Neural crest cell (in vitro differentiated cells): ENCODE measurements at regions not wholly inside any gene's neighbourhood (a gene's known extent, or its start where the extent isn't known, plus 50 kb on each side); places are given as distances from the start of the nearest gene placed in this dataset.
A peak's percentile ranks its signal among the peaks of the same experiment; 100 is the strongest.

Experiments
- DNase-seq: peaks from one replicate; pipeline ENCODE4 v3.0.0; 2021; ENCODE audit warnings: low read depth, mixed read lengths, low spot score
- H3K27ac Mint-ChIP-seq: one replicate; pipeline ENCODE4 v1.8.0; 2021; ENCODE audit warnings: mild to moderate bottlenecking, mixed read lengths; ENCODE audit not compliant: unreplicated experiment
- H3K27me3 Mint-ChIP-seq: 2 replicates; pipeline ENCODE4 v1.8.0; 2021; ENCODE audit warnings: low read depth, mild to moderate bottlenecking, mixed read lengths
- H3K36me3 Mint-ChIP-seq: 2 replicates; pipeline ENCODE4 v1.8.0; 2021; ENCODE audit warnings: low read depth, mild to moderate bottlenecking, mixed read lengths
- H3K4me1 Mint-ChIP-seq: 2 replicates; pipeline ENCODE4 v1.8.0; 2021; ENCODE audit warnings: mixed read lengths
- H3K4me3 Mint-ChIP-seq: one replicate; pipeline ENCODE4 v1.8.0; 2021; ENCODE audit warnings: mild to moderate bottlenecking, mixed read lengths
- H3K9me3 Mint-ChIP-seq: 2 replicates; pipeline ENCODE4 v1.8.0; 2021; ENCODE audit warnings: mixed read lengths
- TF ChIP-seq, protein P1 (sequence below): fragments of 200-600 bp; sonication (generic); conservative IDR thresholded peaks from 2 replicates; pipeline ENCODE4 v1.5.0; 2021; ENCODE audit warnings: antibody characterized with exemption, mild to moderate bottlenecking

DNA sequence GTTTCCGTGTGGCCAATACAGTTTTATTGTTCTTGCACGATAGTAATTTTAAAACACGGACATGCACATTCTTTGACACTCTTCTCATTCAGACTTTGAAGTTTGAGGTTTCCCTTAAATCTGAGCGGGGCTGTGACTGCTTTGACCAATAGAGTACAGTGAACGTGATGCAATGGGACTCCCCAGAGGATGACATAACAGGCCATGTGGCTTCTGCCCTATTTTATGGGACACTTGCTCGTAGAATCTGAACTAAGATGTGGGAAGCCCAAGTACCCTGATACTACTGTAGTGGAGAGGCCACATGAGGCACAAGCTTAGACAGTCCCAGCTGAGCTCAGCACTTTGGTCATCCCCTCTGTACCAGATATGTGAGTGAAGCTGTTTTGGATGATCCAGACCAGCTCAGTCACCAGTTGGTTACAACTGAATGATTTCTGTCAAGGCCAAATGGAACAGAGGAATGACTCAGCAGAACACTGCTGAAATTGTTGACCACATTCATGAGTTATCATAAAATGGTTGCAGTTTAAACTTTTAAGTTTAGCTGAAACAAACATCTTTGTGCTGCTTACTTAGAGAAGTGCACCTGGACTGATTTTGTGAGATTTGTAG, 279.4 kb downstream of the RFPL4B start:
- Mint-ChIP-seq H3K4me3 (no peak overlapping the region), H3K27me3 (no peaks in the 10 kb centered on the region), H3K27ac (peak overlapping the region; percentile 14), H3K4me1 (peaks cover 6% of the 10 kb centered on the region), H3K36me3 (peaks cover 7% of the 10 kb centered on the region), H3K9me3 (peaks cover 10% of the 10 kb centered on the region)
- TF ChIP-seq, protein P1, sequence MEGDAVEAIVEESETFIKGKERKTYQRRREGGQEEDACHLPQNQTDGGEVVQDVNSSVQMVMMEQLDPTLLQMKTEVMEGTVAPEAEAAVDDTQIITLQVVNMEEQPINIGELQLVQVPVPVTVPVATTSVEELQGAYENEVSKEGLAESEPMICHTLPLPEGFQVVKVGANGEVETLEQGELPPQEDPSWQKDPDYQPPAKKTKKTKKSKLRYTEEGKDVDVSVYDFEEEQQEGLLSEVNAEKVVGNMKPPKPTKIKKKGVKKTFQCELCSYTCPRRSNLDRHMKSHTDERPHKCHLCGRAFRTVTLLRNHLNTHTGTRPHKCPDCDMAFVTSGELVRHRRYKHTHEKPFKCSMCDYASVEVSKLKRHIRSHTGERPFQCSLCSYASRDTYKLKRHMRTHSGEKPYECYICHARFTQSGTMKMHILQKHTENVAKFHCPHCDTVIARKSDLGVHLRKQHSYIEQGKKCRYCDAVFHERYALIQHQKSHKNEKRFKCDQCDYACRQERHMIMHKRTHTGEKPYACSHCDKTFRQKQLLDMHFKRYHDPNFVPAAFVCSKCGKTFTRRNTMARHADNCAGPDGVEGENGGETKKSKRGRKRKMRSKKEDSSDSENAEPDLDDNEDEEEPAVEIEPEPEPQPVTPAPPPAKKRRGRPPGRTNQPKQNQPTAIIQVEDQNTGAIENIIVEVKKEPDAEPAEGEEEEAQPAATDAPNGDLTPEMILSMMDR: no peak
- no peak for DNase-seq

DNA sequence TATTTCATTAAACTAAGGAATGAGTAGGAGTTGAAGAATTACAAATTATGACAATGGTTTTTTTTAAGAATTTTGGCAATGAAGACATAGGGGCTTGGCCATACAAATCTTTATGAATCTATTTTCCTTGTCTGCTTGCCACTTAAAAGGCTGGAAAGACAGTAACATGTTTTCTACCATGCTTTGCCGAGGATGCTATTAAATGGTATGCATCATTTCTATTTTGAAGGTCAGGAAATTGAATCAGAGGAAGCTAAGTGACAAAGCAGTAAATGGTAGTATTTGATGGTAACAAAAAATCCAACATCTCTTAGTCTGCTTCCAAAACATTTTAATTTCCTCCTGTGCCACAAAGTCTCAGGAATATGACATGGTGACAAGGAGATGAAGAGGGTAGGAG, 287.2 kb downstream of the RFPL4B start:
- no peaks in the 10 kb centered on the region for H3K27me3 Mint-ChIP-seq
- H3K27ac Mint-ChIP-seq: no peak overlapping the region
- no peak for DNase-seq
- H3K36me3 Mint-ChIP-seq: peaks cover 3% of the 10 kb centered on the region
- H3K4me1 Mint-ChIP-seq: no peaks in the 10 kb centered on the region
- TF ChIP-seq, protein P1: no peak
- no peak overlapping the region for H3K4me3 Mint-ChIP-seq
- peaks cover 3% of the 10 kb centered on the region for H3K9me3 Mint-ChIP-seq

DNA sequence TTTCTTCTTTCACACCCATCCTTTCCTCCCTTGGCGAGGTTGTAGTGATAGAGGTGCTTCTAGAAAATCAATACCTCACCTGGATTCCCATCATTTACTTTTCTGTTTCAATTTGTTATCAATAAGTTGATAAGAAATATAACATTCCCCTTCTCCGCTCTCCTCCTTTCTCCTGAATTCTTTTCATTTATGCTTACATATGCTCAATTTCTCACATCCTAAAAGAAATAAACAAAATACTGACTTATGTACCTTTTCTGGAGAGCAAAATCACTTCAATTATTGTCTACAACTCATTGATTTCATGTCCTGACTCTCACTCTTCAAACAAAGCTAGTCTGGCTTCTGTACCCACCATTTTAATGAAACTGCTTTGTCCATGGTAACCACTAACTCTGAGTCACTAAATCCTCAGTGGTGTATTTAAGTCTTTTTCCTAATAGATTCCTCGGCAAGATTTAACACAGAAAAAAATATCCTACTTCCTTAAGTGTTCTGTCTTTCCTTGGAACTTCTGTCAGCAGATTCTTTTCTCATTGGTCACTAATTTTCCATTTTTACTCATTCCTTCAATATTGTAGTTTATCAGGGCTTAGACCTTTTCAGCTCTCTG, 289.6 kb downstream of the RFPL4B start:
- H3K9me3 Mint-ChIP-seq: peaks cover 2% of the 10 kb centered on the region
- H3K27ac Mint-ChIP-seq: no peak overlapping the region
- DNase-seq: no peak
- H3K4me1 Mint-ChIP-seq: no peaks in the 10 kb centered on the region
- peaks cover 2% of the 10 kb centered on the region for H3K36me3 Mint-ChIP-seq
- H3K4me3 Mint-ChIP-seq: no peak overlapping the region
- TF ChIP-seq, protein P1: no peak
- H3K27me3 Mint-ChIP-seq: no peaks in the 10 kb centered on the region

GRCh38 chr6:112639391-112639831, 292.3 kb downstream of the RFPL4B start:
- H3K4me1 Mint-ChIP-seq: no peaks in the 10 kb centered on the region
- no peaks in the 10 kb centered on the region for H3K27me3 Mint-ChIP-seq
- no peaks in the 10 kb centered on the region for H3K36me3 Mint-ChIP-seq
- no peak overlapping the region for H3K27ac Mint-ChIP-seq
- TF ChIP-seq, protein P1: no peak
- H3K9me3 Mint-ChIP-seq: no peaks in the 10 kb centered on the region
- H3K4me3 Mint-ChIP-seq: no peak overlapping the region
- DNase-seq: no peak

DNA sequence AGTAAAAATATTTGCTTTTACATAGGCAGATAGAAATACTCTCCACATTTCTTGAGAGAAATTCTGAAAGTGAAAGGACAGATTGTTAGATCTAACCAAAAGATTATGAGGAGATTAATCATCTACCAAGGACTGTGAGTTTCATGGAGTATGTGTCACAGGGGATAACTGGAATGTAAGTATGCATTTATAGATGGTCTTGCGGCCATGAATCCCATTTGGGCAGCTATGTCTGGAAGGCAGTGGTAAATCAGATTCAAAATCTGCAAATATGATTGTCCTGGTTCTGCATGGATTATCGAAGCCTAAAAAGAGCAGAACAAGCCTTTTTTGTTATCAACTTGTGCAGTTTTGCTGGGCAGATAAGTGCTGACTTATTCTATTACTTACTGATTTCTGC, 293.8 kb downstream of the RFPL4B start:
- Mint-ChIP-seq H3K27ac (no peak overlapping the region), H3K4me1 (peaks cover 2% of the 10 kb centered on the region), H3K4me3 (no peak overlapping the region), H3K9me3 (no peaks in the 10 kb centered on the region), H3K36me3 (no peaks in the 10 kb centered on the region), H3K27me3 (no peaks in the 10 kb centered on the region)
- TF ChIP-seq, protein P1: no peak
- DNase-seq: no peak
